GM23248 (cell line): ENCODE measurements at regions not wholly inside any gene's neighbourhood (a gene's known extent, or its start where the extent isn't known, plus 50 kb on each side); places are given as distances from the start of the nearest gene placed in this dataset.

ENCODE experiments used
- EZH2 ChIP-seq: fragments of 200-600 bp; sonication (generic); IDR thresholded peaks from 2 replicates; pipeline ENCODE4 v1.6.1; 2018; ENCODE audit warnings: antibody characterized with exemption, mild to moderate bottlenecking; ENCODE audit not compliant: insufficient read depth, poor library complexity, severe bottlenecking
- EZH2phosphoT487 ChIP-seq: fragments of 200-600 bp; sonication (generic); IDR thresholded peaks from 2 replicates; pipeline ENCODE4 v1.6.1; 2018; ENCODE audit warnings: antibody characterized with exemption, moderate library complexity, mild to moderate bottlenecking, low read depth; ENCODE audit not compliant: insufficient read depth

GRCh38 chr6:102381203-102381602 is 987.7 kb downstream of the GRIK2 start:
- TF ChIP-seq EZH2 (no peak), EZH2phosphoT487 (no peak)
